ENCODE measurements at regions not wholly inside any gene's neighbourhood (a gene's known extent, or its start where the extent isn't known, plus 50 kb on each side); places are given as distances from the start of the nearest gene placed in this dataset.

GRCh38 chr2:144152817-144153271 is 367.1 kb downstream of the ZEB2 start:
- Histone ChIP-seq H3K27me3 (no peaks in the 10 kb centered on the region), H3K27ac (no peak overlapping the region), H3K36me3 (no peaks in the 10 kb centered on the region), H3K4me1 (no peaks in the 10 kb centered on the region), H3K9me3 (no peaks in the 10 kb centered on the region), H3K4me3 (no peak overlapping the region)
- DNase-seq (ENCODE audit: low spot score): no peak
- no peak for TF ChIP-seq CTCF (IDR thresholded peaks at IDR 0.05)

DNA sequence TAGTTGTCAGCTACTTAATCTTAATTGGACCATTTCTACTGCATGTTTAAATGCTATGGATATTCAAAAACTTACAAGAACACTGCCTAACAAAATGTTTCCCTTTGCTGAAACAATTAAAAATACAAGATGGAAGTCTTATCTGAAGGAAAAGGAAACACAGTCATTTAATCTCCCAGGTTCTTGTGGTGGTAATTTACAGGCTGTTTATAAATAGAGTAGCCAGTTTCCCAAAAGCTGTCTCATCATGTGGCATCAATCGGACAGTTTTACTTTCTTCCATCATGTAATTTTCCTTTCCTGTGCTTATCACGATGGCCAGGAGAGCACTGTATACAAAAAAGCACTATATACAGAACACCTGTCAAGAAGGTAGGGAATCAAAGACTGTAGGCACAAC is 368.1 kb downstream of the ZEB2 start:
- Histone ChIP-seq H3K36me3 (no peaks in the 10 kb centered on the region), H3K4me1 (no peaks in the 10 kb centered on the region), H3K9me3 (no peaks in the 10 kb centered on the region), H3K27ac (no peak overlapping the region), H3K4me3 (no peak overlapping the region), H3K27me3 (no peaks in the 10 kb centered on the region)
- no peak for DNase-seq (ENCODE audit: low spot score)
- TF ChIP-seq CTCF (IDR thresholded peaks at IDR 0.05): no peak

- Histone ChIP-seq H3K27ac (no peak overlapping the region), H3K9me3 (no peaks in the 10 kb centered on the region), H3K36me3 (no peaks in the 10 kb centered on the region), H3K4me1 (peaks cover 0 to under 1% of the 10 kb centered on the region in 2 donors), H3K4me3 (no peak overlapping the region), H3K27me3 (no peaks in the 10 kb centered on the region)
- TF ChIP-seq CTCF (IDR thresholded peaks at IDR 0.05): no peak
- no peak for DNase-seq (ENCODE audit: low spot score)
These were observed 368.5 kb downstream of the ZEB2 start for GRCh38 chr2:144151405-144151804.

DNA sequence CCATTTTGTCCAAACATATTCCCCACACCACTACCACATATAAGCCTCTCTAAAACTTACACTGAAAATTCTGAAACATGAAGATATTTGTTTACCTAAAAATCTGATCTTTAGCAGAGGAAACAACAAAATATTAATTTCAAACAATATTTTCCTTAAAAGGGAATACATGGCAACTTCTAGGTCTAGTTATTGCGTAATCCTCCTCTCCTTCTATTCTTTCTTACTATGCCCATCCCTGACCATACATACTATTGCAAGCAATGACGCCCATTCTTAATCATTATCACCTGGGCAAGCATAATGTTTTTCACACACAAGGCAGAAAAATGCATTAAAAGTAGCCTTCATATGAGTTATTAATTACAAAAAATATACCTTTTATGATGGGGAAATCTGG is 372.6 kb downstream of the ZEB2 start:
- peaks cover 0 to 5% of the 10 kb centered on the region in 2 donors for H3K4me1 ChIP-seq
- no peak for TF ChIP-seq CTCF (IDR thresholded peaks at IDR 0.05)
- no peak for DNase-seq (ENCODE audit: low spot score)
- no peaks in the 10 kb centered on the region for H3K9me3 ChIP-seq
- no peak overlapping the region for H3K27ac ChIP-seq
- H3K36me3 ChIP-seq: no peaks in the 10 kb centered on the region
- no peaks in the 10 kb centered on the region for H3K27me3 ChIP-seq
- no peak overlapping the region for H3K4me3 ChIP-seq

GRCh38 chr2:144146876-144147275 is 373.0 kb downstream of the ZEB2 start:
- Histone ChIP-seq H3K27ac (no peak overlapping the region), H3K9me3 (no peaks in the 10 kb centered on the region), H3K4me1 (peaks cover 0 to 5% of the 10 kb centered on the region in 2 donors), H3K27me3 (no peaks in the 10 kb centered on the region), H3K36me3 (no peaks in the 10 kb centered on the region), H3K4me3 (no peak overlapping the region)
- DNase-seq (ENCODE audit: low spot score): no peak
- TF ChIP-seq CTCF (IDR thresholded peaks at IDR 0.05): no peak

GRCh38 chr2:144146076-144146475 is 373.8 kb downstream of the ZEB2 start:
- DNase-seq (ENCODE audit: low spot score): no peak
- H3K36me3 ChIP-seq: no peaks in the 10 kb centered on the region
- no peak overlapping the region for H3K4me3 ChIP-seq
- H3K9me3 ChIP-seq: no peaks in the 10 kb centered on the region
- H3K27me3 ChIP-seq: no peaks in the 10 kb centered on the region
- H3K27ac ChIP-seq: no peak overlapping the region
- TF ChIP-seq CTCF (IDR thresholded peaks at IDR 0.05): no peak
- H3K4me1 ChIP-seq: peaks cover 0 to 5% of the 10 kb centered on the region in 2 donors
